BJ (cell line): ENCODE measurements at regions not wholly inside any gene's neighbourhood (a gene's known extent, or its start where the extent isn't known, plus 50 kb on each side); places are given as distances from the start of the nearest gene placed in this dataset.
"Not testable (repeated sequence)": the region's sequence is repeated elsewhere in the genome, so short reads cannot be mapped to it uniquely, and the experiment has no call there.

Source experiments
- CTCF ChIA-PET: fragments of 350-600 bp; formaldehyde crosslinking; extraction: SDS; loops from one replicate; lab custom pipeline; 2021; ENCODE audit warnings: antibody characterized with exemption, inconsistent platforms; lab: Yijun Ruan, JAX
- POLR2A ChIA-PET: fragments of 300-600 bp; sonication (Branson Sonifier 250); formaldehyde crosslinking; extraction: SDS; loops from one replicate; lab custom pipeline; 2021; ENCODE audit warnings: antibody characterized with exemption; lab: Charles Lee
- DNase-seq: peaks from one replicate; pipeline ENCODE4 v3.0.0-alpha.2; 2011; ENCODE audit warnings: low read depth
- H3K27me3 ChIP-seq: 2 replicates; pipeline ENCODE4 v1.6.0; 2011; ENCODE audit warnings: low read length; ENCODE audit not compliant: control insufficient read depth, insufficient read depth
- H3K36me3 ChIP-seq: 2 replicates; pipeline ENCODE4 v1.5.1; 2011; ENCODE audit warnings: low read length; ENCODE audit not compliant: control insufficient read depth, insufficient read depth
- H3K4me3 ChIP-seq: 2 replicates; pipeline ENCODE4 v1.5.1; 2011; ENCODE audit warnings: low read depth, mild to moderate bottlenecking, control low read depth, low read length
- CTCF ChIP-seq: IDR thresholded peaks from 2 replicates; pipeline ENCODE4 v1.5.1; 2011; ENCODE audit warnings: low read depth, mild to moderate bottlenecking, control low read depth, inconsistent platforms, low read length, moderate library complexity; ENCODE audit not compliant: insufficient read depth

GRCh38 chr5:51159164-51159563, 224.1 kb upstream of the ISL1 start:
- POLR2A ChIA-PET: no interaction called here
- TF ChIP-seq CTCF: no peak
- H3K27me3 ChIP-seq: no peaks in the 10 kb centered on the region

GRCh38 chr5:51159606-51160005, 223.6 kb upstream of the ISL1 start:
- no peak overlapping the region for H3K4me3 ChIP-seq
- no peaks in the 10 kb centered on the region for H3K36me3 ChIP-seq
- no peaks in the 10 kb centered on the region for H3K27me3 ChIP-seq
- ChIA-PET CTCF (no interaction called here), POLR2A (no interaction called here)
- DNase-seq: no peak
- TF ChIP-seq CTCF: no peak

More at GRCh38 chr5:51159164-51159563, 224.1 kb upstream of the ISL1 start:
- no peak overlapping the region for H3K4me3 ChIP-seq
- DNase-seq: no peak
- H3K36me3 ChIP-seq: no peaks in the 10 kb centered on the region
- CTCF ChIA-PET: no interaction called here

- no peak for DNase-seq
- ChIA-PET CTCF (no interaction called here), POLR2A (no interaction called here)
- Histone ChIP-seq H3K4me3 (no peak overlapping the region), H3K36me3 (no peaks in the 10 kb centered on the region), H3K27me3 (no peaks in the 10 kb centered on the region)
- no peak for TF ChIP-seq CTCF
These were observed 221.0 kb upstream of the ISL1 start for GRCh38 chr5:51162245-51162644.

- H3K27me3 ChIP-seq, H3K36me3 ChIP-seq, POLR2A ChIA-PET, H3K4me3 ChIP-seq, CTCF ChIA-PET, DNase-seq: not testable (repeated sequence)
These were observed 217.6 kb upstream of the ISL1 start for GRCh38 chr5:51165621-51166020.

- DNase-seq: no peak
- Histone ChIP-seq H3K27me3 (no peaks in the 10 kb centered on the region), H3K4me3 (no peak overlapping the region), H3K36me3 (no peaks in the 10 kb centered on the region)
- POLR2A ChIA-PET: no interaction called here
- TF ChIP-seq CTCF: no peak
- CTCF ChIA-PET: no interaction called here
These were observed 210.2 kb upstream of the ISL1 start for GRCh38 chr5:51172903-51173626.
